Astrocyte (in vitro differentiated cells and primary cell): ENCODE measurements at regions not wholly inside any gene's neighbourhood (a gene's known extent, or its start where the extent isn't known, plus 50 kb on each side); places are given as distances from the start of the nearest gene placed in this dataset.

ENCODE experiments used
- DNase-seq: peaks from one replicate; pipeline ENCODE4 v3.0.0-alpha.2; 2010; ENCODE audit warnings: low read depth
- FAIRE-seq: peaks from 2 replicates; lab custom pipeline; 2011; peaks lifted over from hg19 to GRCh38; lab: Jason Lieb, UNC
- H2AFZ ChIP-seq: 2 replicates; pipeline ENCODE4 v1.6.0; 2012; ENCODE audit warnings: low read depth, low read length, inconsistent platforms
- H3K27ac ChIP-seq: 2 replicates; pipeline ENCODE4 v1.5.1; 2011; ENCODE audit warnings: low read depth, low read length, inconsistent platforms
- H3K27me3 ChIP-seq: 2 replicates; pipeline ENCODE4 v1.6.0; 2011; ENCODE audit warnings: low read length, inconsistent platforms; ENCODE audit not compliant: insufficient read depth
- H3K36me3 ChIP-seq: 2 replicates; pipeline ENCODE4 v1.5.1; 2011; ENCODE audit warnings: low read length, inconsistent platforms; ENCODE audit not compliant: insufficient read depth
- H3K4me1 ChIP-seq: 2 replicates; pipeline ENCODE4 v1.5.1; 2011; ENCODE audit warnings: low read length, inconsistent platforms; ENCODE audit not compliant: insufficient read depth
- H3K4me2 ChIP-seq: 2 replicates; pipeline ENCODE4 v1.6.0; 2012; ENCODE audit warnings: low read length, inconsistent platforms
- H3K4me3 ChIP-seq: 2 replicates; pipeline ENCODE4 v1.5.1; 2011; ENCODE audit warnings: low read depth, mild to moderate bottlenecking, low read length, inconsistent platforms; ENCODE audit not compliant: insufficient read depth
- H3K79me2 ChIP-seq: 2 replicates; pipeline ENCODE4 v1.6.0; 2012; ENCODE audit warnings: mild to moderate bottlenecking, low read length, inconsistent platforms; ENCODE audit not compliant: insufficient read depth
- H3K9ac ChIP-seq: 2 replicates; pipeline ENCODE4 v1.6.0; 2012; ENCODE audit warnings: mild to moderate bottlenecking, low read length, inconsistent platforms
- H3K9me3 ChIP-seq: 2 replicates; pipeline ENCODE4 v1.5.1; 2012; ENCODE audit warnings: low read depth, mild to moderate bottlenecking, low read length, inconsistent platforms; ENCODE audit not compliant: insufficient read depth
- H4K20me1 ChIP-seq: 2 replicates; pipeline ENCODE4 v1.6.0; 2012; ENCODE audit warnings: low read length, inconsistent platforms; ENCODE audit not compliant: insufficient read depth
- H3K27ac Mint-ChIP-seq: one replicate; pipeline ENCODE4 v1.8.0; 2021; ENCODE audit warnings: mild to moderate bottlenecking, mixed read lengths; ENCODE audit not compliant: unreplicated experiment
- H3K27me3 Mint-ChIP-seq: one replicate; pipeline ENCODE4 v1.8.0; 2021; ENCODE audit warnings: low read depth, mixed read lengths; ENCODE audit not compliant: unreplicated experiment
- H3K36me3 Mint-ChIP-seq: one replicate; pipeline ENCODE4 v1.8.0; 2021; ENCODE audit warnings: low read depth, mixed read lengths; ENCODE audit not compliant: unreplicated experiment
- H3K4me1 Mint-ChIP-seq: one replicate; pipeline ENCODE4 v1.8.0; 2021; ENCODE audit warnings: low read depth, mixed read lengths; ENCODE audit not compliant: unreplicated experiment
- H3K4me3 Mint-ChIP-seq: one replicate; pipeline ENCODE4 v1.8.0; 2021; ENCODE audit warnings: mild to moderate bottlenecking, moderate library complexity, mixed read lengths; ENCODE audit not compliant: unreplicated experiment
- H3K9me3 Mint-ChIP-seq: one replicate; pipeline ENCODE4 v1.8.0; 2021; ENCODE audit warnings: mild to moderate bottlenecking, mixed read lengths; ENCODE audit not compliant: unreplicated experiment
- EZH2 ChIP-seq: IDR thresholded peaks from 2 replicates; pipeline ENCODE4 v1.6.1; 2012; ENCODE audit warnings: mild to moderate bottlenecking, low read length, inconsistent platforms; ENCODE audit not compliant: insufficient read depth
- TF ChIP-seq, protein P1 (sequence below): IDR thresholded peaks from 2 replicates; pipeline ENCODE4 v1.5.1; 2011; ENCODE audit warnings: low read depth, mild to moderate bottlenecking, inconsistent platforms, low read length, moderate library complexity; ENCODE audit not compliant: insufficient read depth

GRCh38 chr16:6822041-6822440, 510.6 kb upstream of the RBFOX1 start:
- TF ChIP-seq, protein P1, sequence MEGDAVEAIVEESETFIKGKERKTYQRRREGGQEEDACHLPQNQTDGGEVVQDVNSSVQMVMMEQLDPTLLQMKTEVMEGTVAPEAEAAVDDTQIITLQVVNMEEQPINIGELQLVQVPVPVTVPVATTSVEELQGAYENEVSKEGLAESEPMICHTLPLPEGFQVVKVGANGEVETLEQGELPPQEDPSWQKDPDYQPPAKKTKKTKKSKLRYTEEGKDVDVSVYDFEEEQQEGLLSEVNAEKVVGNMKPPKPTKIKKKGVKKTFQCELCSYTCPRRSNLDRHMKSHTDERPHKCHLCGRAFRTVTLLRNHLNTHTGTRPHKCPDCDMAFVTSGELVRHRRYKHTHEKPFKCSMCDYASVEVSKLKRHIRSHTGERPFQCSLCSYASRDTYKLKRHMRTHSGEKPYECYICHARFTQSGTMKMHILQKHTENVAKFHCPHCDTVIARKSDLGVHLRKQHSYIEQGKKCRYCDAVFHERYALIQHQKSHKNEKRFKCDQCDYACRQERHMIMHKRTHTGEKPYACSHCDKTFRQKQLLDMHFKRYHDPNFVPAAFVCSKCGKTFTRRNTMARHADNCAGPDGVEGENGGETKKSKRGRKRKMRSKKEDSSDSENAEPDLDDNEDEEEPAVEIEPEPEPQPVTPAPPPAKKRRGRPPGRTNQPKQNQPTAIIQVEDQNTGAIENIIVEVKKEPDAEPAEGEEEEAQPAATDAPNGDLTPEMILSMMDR, result no peak
- TF ChIP-seq EZH2, result no peak
- Histone ChIP-seq H3K9ac (no peak overlapping the region), H3K9me3 (peaks cover 7% of the 10 kb centered on the region), H2AFZ (no peak overlapping the region), H3K27ac (no peak overlapping the region), H3K27me3 (no peaks in the 10 kb centered on the region), H3K4me3 (no peak overlapping the region), H3K4me2 (no peak overlapping the region), H3K79me2 (no peaks in the 10 kb centered on the region), H4K20me1 (no peaks in the 10 kb centered on the region), H3K36me3 (no peaks in the 10 kb centered on the region), H3K4me1 (no peaks in the 10 kb centered on the region)
- H3K4me1 Mint-ChIP-seq, result no peaks in the 10 kb centered on the region
- DNase-seq (no peak), FAIRE-seq (no peak)
- no peaks in the 10 kb centered on the region for H3K27me3 Mint-ChIP-seq
- no peak overlapping the region for H3K27ac Mint-ChIP-seq
- no peak overlapping the region for H3K4me3 Mint-ChIP-seq
- H3K36me3 Mint-ChIP-seq, result no peaks in the 10 kb centered on the region
- H3K9me3 Mint-ChIP-seq, result no peaks in the 10 kb centered on the region

DNA sequence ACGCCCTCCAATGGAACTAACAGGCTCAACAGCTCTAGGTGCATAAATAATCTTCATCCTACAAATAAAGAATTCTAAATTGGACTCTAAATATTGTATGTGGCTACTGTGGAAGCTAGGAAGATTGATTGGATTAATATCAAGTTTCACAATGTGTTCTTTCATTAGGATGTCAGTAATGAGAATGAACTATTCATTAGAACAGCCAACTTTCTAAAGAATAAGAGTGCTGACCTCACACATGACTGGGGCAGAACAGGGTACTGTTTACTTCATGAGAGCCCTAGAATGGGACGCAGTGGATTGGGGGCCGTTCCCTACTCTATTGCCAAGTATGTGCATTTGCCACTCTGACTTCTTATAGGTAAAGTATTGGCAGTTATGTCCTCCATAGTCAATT, 528.2 kb upstream of the RBFOX1 start:
- Mint-ChIP-seq H3K36me3 (no peaks in the 10 kb centered on the region), H3K9me3 (peaks cover 3% of the 10 kb centered on the region), H3K4me3 (no peak overlapping the region), H3K27ac (no peak overlapping the region), H3K27me3 (no peaks in the 10 kb centered on the region), H3K4me1 (no peaks in the 10 kb centered on the region)
- no peak overlapping the region for H2AFZ ChIP-seq
- DNase-seq (no peak), FAIRE-seq (no peak)
- no peak overlapping the region for H3K9ac ChIP-seq
- H3K36me3 ChIP-seq, result no peaks in the 10 kb centered on the region
- no peaks in the 10 kb centered on the region for H3K27me3 ChIP-seq
- H3K4me3 ChIP-seq, result no peak overlapping the region
- H3K4me2 ChIP-seq, result no peak overlapping the region
- peaks cover 2% of the 10 kb centered on the region for H3K9me3 ChIP-seq
- no peaks in the 10 kb centered on the region for H3K79me2 ChIP-seq
- TF ChIP-seq, protein P1, result no peak
- no peak for TF ChIP-seq EZH2
- no peak overlapping the region for H3K27ac ChIP-seq
- no peaks in the 10 kb centered on the region for H3K4me1 ChIP-seq
- H4K20me1 ChIP-seq, result no peaks in the 10 kb centered on the region

DNA sequence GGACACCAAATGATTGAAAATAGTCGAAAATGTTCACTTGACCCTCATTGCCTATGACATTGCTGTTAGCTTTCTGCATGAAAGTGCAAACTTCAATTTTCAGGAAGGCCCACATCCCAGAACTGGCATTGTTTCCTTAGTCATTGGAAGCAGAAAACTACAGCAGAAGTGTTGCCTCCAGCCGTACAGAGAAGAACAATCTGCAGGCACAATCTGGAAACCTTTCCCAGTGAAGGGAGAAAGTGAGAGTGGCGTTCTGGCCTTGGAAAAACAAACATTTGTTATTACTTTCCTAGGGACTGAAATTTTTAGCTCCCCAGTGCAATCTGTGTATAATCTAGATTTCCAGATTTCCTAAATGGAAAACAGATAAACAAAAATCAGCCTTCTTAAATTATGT, 529.5 kb upstream of the RBFOX1 start:
- no peak overlapping the region for H2AFZ ChIP-seq
- no peak overlapping the region for H3K9ac ChIP-seq
- no peaks in the 10 kb centered on the region for H3K27me3 ChIP-seq
- peaks cover 3% of the 10 kb centered on the region for H3K9me3 ChIP-seq
- H3K27ac ChIP-seq, result no peak overlapping the region
- FAIRE-seq, result no peak
- Mint-ChIP-seq H3K9me3 (peaks cover 3% of the 10 kb centered on the region), H3K27ac (no peak overlapping the region), H3K27me3 (no peaks in the 10 kb centered on the region), H3K36me3 (no peaks in the 10 kb centered on the region), H3K4me1 (no peaks in the 10 kb centered on the region), H3K4me3 (no peak overlapping the region)
- no peak overlapping the region for H3K4me3 ChIP-seq
- no peak overlapping the region for H3K4me2 ChIP-seq
- no peak for DNase-seq
- no peak for TF ChIP-seq EZH2
- TF ChIP-seq, protein P1, result no peak
- H4K20me1 ChIP-seq, result no peaks in the 10 kb centered on the region
- no peaks in the 10 kb centered on the region for H3K4me1 ChIP-seq
- no peaks in the 10 kb centered on the region for H3K79me2 ChIP-seq
- no peaks in the 10 kb centered on the region for H3K36me3 ChIP-seq
